ENCODE measurements at regions not wholly inside any gene's neighbourhood (a gene's known extent, or its start where the extent isn't known, plus 50 kb on each side); places are given as distances from the start of the nearest gene placed in this dataset.

- TF ChIP-seq CTCF (IDR thresholded peaks at IDR 0.05), result no peak
Measured at GRCh38 chr16:85248857-85249256, 136.6 kb upstream of the CIBAR2 start.

GRCh38 chr16:85249418-85250146 is 137.3 kb upstream of the CIBAR2 start:
- no peak for TF ChIP-seq CTCF (IDR thresholded peaks at IDR 0.05)

GRCh38 chr16:85250147-85250463 is 137.8 kb upstream of the CIBAR2 start:
- no peak for TF ChIP-seq CTCF (IDR thresholded peaks at IDR 0.05)

- TF ChIP-seq CTCF (IDR thresholded peaks at IDR 0.05), result no peak
Measured at GRCh38 chr16:85250609-85251223, 138.4 kb upstream of the CIBAR2 start.

GRCh38 chr16:85251225-85251760 is 139.0 kb upstream of the CIBAR2 start:
- TF ChIP-seq CTCF (IDR thresholded peaks at IDR 0.05), result no peak

- TF ChIP-seq CTCF (IDR thresholded peaks at IDR 0.05), result no peak
Measured at GRCh38 chr16:85252014-85252413, 139.7 kb upstream of the CIBAR2 start.

- no peak for TF ChIP-seq CTCF (IDR thresholded peaks at IDR 0.05)
Measured at GRCh38 chr16:85252461-85252860, 140.2 kb upstream of the CIBAR2 start.

Data from LNCAP (cell line).